GM12878 (cell line): ENCODE measurements at regions not wholly inside any gene's neighbourhood (a gene's known extent, or its start where the extent isn't known, plus 50 kb on each side); places are given as distances from the start of the nearest gene placed in this dataset.

Experiments
- ATAC-seq: fragments of 200-7000 bp; cut with Tn5 transposase; 3 replicates; pipeline ENCODE4 v1.9.1; 2020; ENCODE audit warnings: mild to moderate bottlenecking, moderate library complexity
- BruUV-seq: library from RNA; stranded (reverse); fragments of 400-500 nt; replicated peaks from 2 replicates; lab custom pipeline; 2021; lab: Mats Ljungman, UMichigan
- CTCF ChIA-PET: fragments of 300-600 bp; sonication (Branson Sonifier 250); formaldehyde crosslinking; extraction: SDS; loops from one replicate; lab custom pipeline; 2021; ENCODE audit warnings: inconsistent platforms; lab: Yijun Ruan, JAX
- POLR2A ChIA-PET: fragments of 350-600 bp; formaldehyde crosslinking; extraction: SDS; loops from one replicate; lab custom pipeline; 2021; ENCODE audit warnings: inconsistent platforms; lab: Charles Lee
- RAD21 ChIA-PET: fragments of 300-600 bp; sonication (Branson Sonifier 250); formaldehyde crosslinking; loops from one replicate; lab custom pipeline; 2023; ENCODE audit warnings: antibody characterized with exemption; ENCODE audit not compliant: unreplicated experiment; lab: Charles Lee
- SMC1A ChIA-PET: fragments of 300-600 bp; sonication (Branson Sonifier 250); formaldehyde crosslinking; loops from one replicate; lab custom pipeline; 2023; ENCODE audit not compliant: unreplicated experiment, uncharacterized antibody; lab: Charles Lee
- DNase-seq: peaks from one replicate; pipeline ENCODE4 v3.0.0-alpha.2; 2011; ENCODE audit warnings: low read depth, low spot score
- FAIRE-seq: peaks from 3 replicates; lab custom pipeline; 2011; peaks lifted over from hg19 to GRCh38; lab: Jason Lieb, UNC
- H2AFZ ChIP-seq: 2 replicates; pipeline ENCODE4 v1.6.0; 2011; ENCODE audit warnings: low read depth, low read length, control low read depth; ENCODE audit not compliant: control insufficient read depth
- H3K27ac ChIP-seq: 2 replicates; pipeline ENCODE4 v1.5.1; 2011; ENCODE audit warnings: control low read depth; ENCODE audit not compliant: control insufficient read depth, insufficient read depth
- H3K27me3 ChIP-seq, 2 experiments: replicated peaks in 1 of 2; 2 replicates each; pipeline versions ENCODE4 v1.6.0 to v1.6.1; 2011; ENCODE audit warnings: low read length in 1 of 2; ENCODE audit not compliant: control insufficient read depth in 2 of 2, insufficient read depth in 2 of 2
- H3K36me3 ChIP-seq, 2 experiments: 2 replicates each; pipeline ENCODE4 v1.5.1; 2011; ENCODE audit warnings: low read length in 1 of 2; ENCODE audit not compliant: control insufficient read depth in 2 of 2, insufficient read depth in 2 of 2
- H3K4me1 ChIP-seq: 2 replicates; pipeline ENCODE4 v1.6.1; 2011; ENCODE audit warnings: mild to moderate bottlenecking, low read length, moderate library complexity, mixed read lengths; ENCODE audit not compliant: control insufficient read depth, insufficient read depth
- H3K4me2 ChIP-seq: 2 replicates; pipeline ENCODE4 v1.6.0; 2011; ENCODE audit warnings: control low read depth; ENCODE audit not compliant: control insufficient read depth, insufficient read depth
- H3K4me3 ChIP-seq: fragments of 200-600 bp; sonication (generic); 2 replicates; pipeline ENCODE4 v1.5.1; 2016
- H3K79me2 ChIP-seq: 2 replicates; pipeline ENCODE4 v1.6.0; 2011; ENCODE audit warnings: low read length; ENCODE audit not compliant: control insufficient read depth, insufficient read depth
- H3K9ac ChIP-seq: 2 replicates; pipeline ENCODE4 v1.8.0; 2011; ENCODE audit warnings: low read length, control low read depth, mixed read lengths; ENCODE audit not compliant: control insufficient read depth, insufficient read depth
- H3K9me3 ChIP-seq: replicated peaks from 3 replicates; pipeline ENCODE4 v1.5.1; 2011; ENCODE audit warnings: mild to moderate bottlenecking, low read length; ENCODE audit not compliant: control insufficient read depth, insufficient read depth
- H4K20me1 ChIP-seq: 2 replicates; pipeline ENCODE4 v1.6.0; 2011; ENCODE audit not compliant: control insufficient read depth, insufficient read depth
- BCL11A ChIP-seq: IDR thresholded peaks from 2 replicates; pipeline ENCODE4 v1.6.1; 2011; ENCODE audit warnings: low read depth, low read length
- BMI1 ChIP-seq: fragments of 450-650 bp; IDR thresholded peaks from 2 replicates; pipeline ENCODE4 v1.6.1; 2016; ENCODE audit warnings: mild to moderate bottlenecking, moderate library complexity, borderline replicate concordance
- CREM ChIP-seq: IDR thresholded peaks from 2 replicates; pipeline ENCODE4 v1.6.1; 2014; ENCODE audit warnings: antibody characterized with exemption, low read depth
- EGR1 ChIP-seq, 2 experiments: IDR thresholded peaks; 1 replicate in 1 of 2; 2 replicates in 1 of 2; pipeline ENCODE4 v1.6.1; 2011 to 2012; ENCODE audit warnings: low read depth in 2 of 2, low read length in 2 of 2, borderline replicate concordance in 1 of 2, mild to moderate bottlenecking in 1 of 2, moderate library complexity in 1 of 2
- KAT2A ChIP-seq: conservative IDR thresholded peaks from 2 replicates; pipeline ENCODE4 v1.6.1; 2011; ENCODE audit warnings: low read depth, low read length; ENCODE audit not compliant: control insufficient read depth
- MEF2B ChIP-seq: fragments of 450-650 bp; IDR thresholded peaks from 2 replicates; pipeline ENCODE4 v1.6.1; 2018; ENCODE audit warnings: mild to moderate bottlenecking, moderate library complexity; ENCODE audit not compliant: partially characterized antibody, poor library complexity, severe bottlenecking
- MXI1 ChIP-seq: fragments of 150-350 bp; IDR thresholded peaks from 2 replicates; pipeline ENCODE4 v1.6.1; 2011; ENCODE audit warnings: low read depth, mild to moderate bottlenecking, inconsistent platforms, low read length, improper control_type of control experiment
- MYB ChIP-seq: fragments of 150-350 bp; IDR thresholded peaks from 2 replicates; pipeline ENCODE4 v1.6.1; 2014; ENCODE audit warnings: mild to moderate bottlenecking, low read depth, low read length, borderline replicate concordance
- NFYB ChIP-seq: IDR thresholded peaks from 2 replicates; pipeline ENCODE4 v1.6.1; 2011; ENCODE audit warnings: low read depth, mild to moderate bottlenecking, low read length, improper control_type of control experiment, moderate library complexity; ENCODE audit not compliant: insufficient read depth
- SP1 ChIP-seq: IDR thresholded peaks from one replicate; pipeline ENCODE4 v1.6.1; 2011; ENCODE audit warnings: low read depth, low read length
- SPI1 ChIP-seq: IDR thresholded peaks from 2 replicates; pipeline ENCODE4 v1.6.1; 2011; ENCODE audit warnings: low read depth, mild to moderate bottlenecking, low read length, moderate library complexity, borderline replicate concordance; ENCODE audit not compliant: insufficient read depth
- ZBED1 ChIP-seq: IDR thresholded peaks from 2 replicates; pipeline ENCODE4 v1.6.1; 2016; ENCODE audit warnings: borderline replicate concordance
- ZNF24 ChIP-seq: fragments of 450-650 bp; IDR thresholded peaks from 2 replicates; pipeline ENCODE4 v1.6.1; 2017; ENCODE audit warnings: antibody characterized with exemption, mild to moderate bottlenecking
- WGBS: methylation state at CpG from one replicate; pipeline ENCODE4 v1.1.6; 2016; ENCODE audit warnings: low lambda C conversion rate; ENCODE audit not compliant: insufficient replicate concordance, insufficient coverage; ENCODE audit errors: missing lambda C conversion rate; 5-methylcytosine and 5-hydroxymethylcytosine counted together
- in situ Hi-C: fragments of 300-500 bp; cut with MboI; formaldehyde crosslinking; loops from 9 replicates; pipeline ENCODE4 v1.14.3; 2018; ENCODE audit warnings: mixed read lengths
- intact Hi-C: fragments of 100-400 bp; cut with micrococcal nuclease; formaldehyde crosslinking; loops from one replicate; pipeline ENCODE4 v1.14.2; 2022; ENCODE audit not compliant: unreplicated experiment
- TF ChIP-seq, protein P1 (sequence below): fragments of 450-650 bp; IDR thresholded peaks from 2 replicates; pipeline ENCODE4 v1.6.1; 2017; ENCODE audit warnings: low read depth, mild to moderate bottlenecking, moderate library complexity
- TF ChIP-seq, protein P2 (sequence below): fragments of 450-650 bp; IDR thresholded peaks from 2 replicates; pipeline ENCODE4 v1.6.1; 2017; ENCODE audit warnings: mild to moderate bottlenecking, moderate library complexity
- TF ChIP-seq, protein P3 (sequence below): fragments of 450-650 bp; IDR thresholded peaks from 2 replicates; pipeline ENCODE4 v1.6.1; 2016; ENCODE audit warnings: mild to moderate bottlenecking

GRCh38 chr10:33863352-33863751 lies 528.9 kb upstream of the NRP1 start (continued):
- TF ChIP-seq KAT2A (no peak), SPI1 (no peak)

- WGBS = 35% methylated on average over 12 of the region's 12 CpGs
- ChIA-PET CTCF (no interaction called here), RAD21 (interaction anchor here (1.0 to 1.6 kb wide), 2 partner anchors 531 to 675 kb away, joined by 3 read pairs; no protein-coding TSS in a partner anchor), SMC1A (interaction anchor here (0.5 to 3.3 kb wide), 3 partner anchors 10 to 224 kb away, joined by 4 to 15 read pairs (median 4); no protein-coding TSS in a partner anchor), POLR2A (interaction anchor here (0.6 kb wide), 1 partner anchor 26 kb away, joined by 3 read pairs; no protein-coding TSS in a partner anchor)
- intact Hi-C loops (no loop called here), in situ Hi-C loops (no loop called here)
- H3K79me2 ChIP-seq = no peaks in the 10 kb centered on the region
- no peaks in the 10 kb centered on the region for H3K27me3 ChIP-seq
- BruUV-seq = no TSS peak
- no peak for DNase-seq
- H2AFZ ChIP-seq = no peak overlapping the region
- H4K20me1 ChIP-seq = no peaks in the 10 kb centered on the region
- no peak for ATAC-seq
- no peak for FAIRE-seq
- H3K4me2 ChIP-seq = no peak overlapping the region
- H3K27ac ChIP-seq = no peak overlapping the region
- no peak overlapping the region for H3K4me3 ChIP-seq
- H3K9me3 ChIP-seq = no peaks in the 10 kb centered on the region
- no peaks in the 10 kb centered on the region for H3K36me3 ChIP-seq
- H3K9ac ChIP-seq = no peak overlapping the region
- H3K4me1 ChIP-seq = no peaks in the 10 kb centered on the region
- TF ChIP-seq BMI1 (no peak), SP1 (no peak), ZBED1 (no peak), EGR1 (IDR thresholded peaks at IDR 0.05; ENCODE audit: borderline replicate concordance in 1 of 2, low read depth in 2 of 2, low read length in 2 of 2) (no peak), MEF2B (no peak), MXI1 (no peak), NFYB (no peak), MYB (no peak), CREM (no peak), ZNF24 (no peak), BCL11A (no peak), KAT2A (no peak)
- TF ChIP-seq, protein P1, sequence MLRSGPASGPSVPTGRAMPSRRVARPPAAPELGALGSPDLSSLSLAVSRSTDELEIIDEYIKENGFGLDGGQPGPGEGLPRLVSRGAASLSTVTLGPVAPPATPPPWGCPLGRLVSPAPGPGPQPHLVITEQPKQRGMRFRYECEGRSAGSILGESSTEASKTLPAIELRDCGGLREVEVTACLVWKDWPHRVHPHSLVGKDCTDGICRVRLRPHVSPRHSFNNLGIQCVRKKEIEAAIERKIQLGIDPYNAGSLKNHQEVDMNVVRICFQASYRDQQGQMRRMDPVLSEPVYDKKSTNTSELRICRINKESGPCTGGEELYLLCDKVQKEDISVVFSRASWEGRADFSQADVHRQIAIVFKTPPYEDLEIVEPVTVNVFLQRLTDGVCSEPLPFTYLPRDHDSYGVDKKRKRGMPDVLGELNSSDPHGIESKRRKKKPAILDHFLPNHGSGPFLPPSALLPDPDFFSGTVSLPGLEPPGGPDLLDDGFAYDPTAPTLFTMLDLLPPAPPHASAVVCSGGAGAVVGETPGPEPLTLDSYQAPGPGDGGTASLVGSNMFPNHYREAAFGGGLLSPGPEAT = no peak
- TF ChIP-seq, protein P2, sequence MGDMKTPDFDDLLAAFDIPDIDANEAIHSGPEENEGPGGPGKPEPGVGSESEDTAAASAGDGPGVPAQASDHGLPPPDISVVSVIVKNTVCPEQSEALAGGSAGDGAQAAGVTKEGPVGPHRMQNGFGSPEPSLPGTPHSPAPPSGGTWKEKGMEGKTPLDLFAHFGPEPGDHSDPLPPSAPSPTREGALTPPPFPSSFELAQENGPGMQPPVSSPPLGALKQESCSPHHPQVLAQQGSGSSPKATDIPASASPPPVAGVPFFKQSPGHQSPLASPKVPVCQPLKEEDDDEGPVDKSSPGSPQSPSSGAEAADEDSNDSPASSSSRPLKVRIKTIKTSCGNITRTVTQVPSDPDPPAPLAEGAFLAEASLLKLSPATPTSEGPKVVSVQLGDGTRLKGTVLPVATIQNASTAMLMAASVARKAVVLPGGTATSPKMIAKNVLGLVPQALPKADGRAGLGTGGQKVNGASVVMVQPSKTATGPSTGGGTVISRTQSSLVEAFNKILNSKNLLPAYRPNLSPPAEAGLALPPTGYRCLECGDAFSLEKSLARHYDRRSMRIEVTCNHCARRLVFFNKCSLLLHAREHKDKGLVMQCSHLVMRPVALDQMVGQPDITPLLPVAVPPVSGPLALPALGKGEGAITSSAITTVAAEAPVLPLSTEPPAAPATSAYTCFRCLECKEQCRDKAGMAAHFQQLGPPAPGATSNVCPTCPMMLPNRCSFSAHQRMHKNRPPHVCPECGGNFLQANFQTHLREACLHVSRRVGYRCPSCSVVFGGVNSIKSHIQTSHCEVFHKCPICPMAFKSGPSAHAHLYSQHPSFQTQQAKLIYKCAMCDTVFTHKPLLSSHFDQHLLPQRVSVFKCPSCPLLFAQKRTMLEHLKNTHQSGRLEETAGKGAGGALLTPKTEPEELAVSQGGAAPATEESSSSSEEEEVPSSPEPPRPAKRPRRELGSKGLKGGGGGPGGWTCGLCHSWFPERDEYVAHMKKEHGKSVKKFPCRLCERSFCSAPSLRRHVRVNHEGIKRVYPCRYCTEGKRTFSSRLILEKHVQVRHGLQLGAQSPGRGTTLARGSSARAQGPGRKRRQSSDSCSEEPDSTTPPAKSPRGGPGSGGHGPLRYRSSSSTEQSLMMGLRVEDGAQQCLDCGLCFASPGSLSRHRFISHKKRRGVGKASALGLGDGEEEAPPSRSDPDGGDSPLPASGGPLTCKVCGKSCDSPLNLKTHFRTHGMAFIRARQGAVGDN = no peak
- TF ChIP-seq, protein P3, sequence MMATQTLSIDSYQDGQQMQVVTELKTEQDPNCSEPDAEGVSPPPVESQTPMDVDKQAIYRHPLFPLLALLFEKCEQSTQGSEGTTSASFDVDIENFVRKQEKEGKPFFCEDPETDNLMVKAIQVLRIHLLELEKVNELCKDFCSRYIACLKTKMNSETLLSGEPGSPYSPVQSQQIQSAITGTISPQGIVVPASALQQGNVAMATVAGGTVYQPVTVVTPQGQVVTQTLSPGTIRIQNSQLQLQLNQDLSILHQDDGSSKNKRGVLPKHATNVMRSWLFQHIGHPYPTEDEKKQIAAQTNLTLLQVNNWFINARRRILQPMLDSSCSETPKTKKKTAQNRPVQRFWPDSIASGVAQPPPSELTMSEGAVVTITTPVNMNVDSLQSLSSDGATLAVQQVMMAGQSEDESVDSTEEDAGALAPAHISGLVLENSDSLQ = no peak
Measured at GRCh38 chr10:33862536-33863105, 528.2 kb upstream of the NRP1 start.
